LNCAP (cell line): ENCODE measurements at regions not wholly inside any gene's neighbourhood (a gene's known extent, or its start where the extent isn't known, plus 50 kb on each side); places are given as distances from the start of the nearest gene placed in this dataset.

ENCODE experiments used
- CTCF ChIP-seq: fragments of 450-650 bp; IDR thresholded peaks from 2 replicates; pipeline ENCODE4 v1.5.1; 2017; ENCODE audit warnings: mild to moderate bottlenecking

GRCh38 chr17:52744179-52744578 lies 585.7 kb upstream of the CA10 start:
- TF ChIP-seq CTCF = no peak

GRCh38 chr17:52740006-52740405 lies 581.5 kb upstream of the CA10 start:
- no peak for TF ChIP-seq CTCF

- TF ChIP-seq CTCF = no peak
Observed at GRCh38 chr17:52738791-52739190, 580.3 kb upstream of the CA10 start.

GRCh38 chr17:52737071-52737470 lies 578.6 kb upstream of the CA10 start:
- TF ChIP-seq CTCF = no peak

GRCh38 chr17:52732841-52733240 lies 574.3 kb upstream of the CA10 start:
- TF ChIP-seq CTCF = no peak

- no peak for TF ChIP-seq CTCF
Observed at GRCh38 chr17:52724578-52724977, 566.1 kb upstream of the CA10 start.

- TF ChIP-seq CTCF = no peak
Observed at GRCh38 chr17:52721910-52722309, 563.4 kb upstream of the CA10 start.

- no peak for TF ChIP-seq CTCF
Observed at GRCh38 chr17:52710363-52710901, 551.9 kb upstream of the CA10 start.
